CD4-positive, alpha-beta T cell (primary cell): ENCODE measurements at regions not wholly inside any gene's neighbourhood (a gene's known extent, or its start where the extent isn't known, plus 50 kb on each side); places are given as distances from the start of the nearest gene placed in this dataset.

Experiments
- ATAC-seq: fragments of 200-7000 bp; cut with Tn5 transposase; one replicate; pipeline ENCODE4 v1.10.0; 2022; ENCODE audit warnings: mild to moderate bottlenecking; ENCODE audit not compliant: poor library complexity
- CTCF ChIA-PET: fragments of 350-600 bp; sonication (Branson Sonifier 250); formaldehyde crosslinking; loops from one replicate; lab custom pipeline; 2021; ENCODE audit warnings: antibody characterized with exemption, inconsistent platforms; lab: Charles Lee
- POLR2A ChIA-PET: fragments of 350-600 bp; sonication (Branson Sonifier 250); formaldehyde crosslinking; loops from one replicate; lab custom pipeline; 2021; ENCODE audit warnings: antibody characterized with exemption, inconsistent platforms; lab: Charles Lee
- DNase-seq, 14 experiments: peaks; one replicate each; pipeline ENCODE4 v3.0.0-alpha.2; 2013 to 2020; ENCODE audit warnings: mixed read lengths in 2 of 14
- H3K27ac ChIP-seq, 2 donors: one replicate each; pipeline versions ENCODE4 v1.5.1 to v1.7.0; 2013; ENCODE audit warnings: low read length in 2 of 2, low read depth in 1 of 2, mild to moderate bottlenecking in 1 of 2
- H3K27me3 ChIP-seq, 2 experiments: 1 replicate in 1 of 2; 2 replicates in 1 of 2; pipeline versions ENCODE4 v1.6.1 to v1.7.0; 2013; ENCODE audit warnings: low read length in 2 of 2, control low read depth in 1 of 2, mild to moderate bottlenecking in 1 of 2, moderate library complexity in 1 of 2; ENCODE audit not compliant: insufficient read depth in 2 of 2, control insufficient read depth in 1 of 2
- H3K36me3 ChIP-seq: one replicate; pipeline ENCODE4 v1.6.1; 2013; ENCODE audit warnings: low read length, control low read depth; ENCODE audit not compliant: insufficient read depth
- H3K4me1 ChIP-seq: one replicate; pipeline ENCODE4 v1.6.1; 2013; ENCODE audit warnings: low read length, control low read depth; ENCODE audit not compliant: insufficient read depth
- H3K4me3 ChIP-seq: one replicate; pipeline ENCODE4 v1.5.1; 2013; ENCODE audit warnings: mild to moderate bottlenecking, low read length, moderate library complexity
- H3K9me3 ChIP-seq, 2 experiments: 1 replicate in 1 of 2; 2 replicates in 1 of 2; pipeline versions ENCODE4 v1.6.1 to v1.7.0; 2013; ENCODE audit warnings: low read length in 2 of 2, mild to moderate bottlenecking in 2 of 2, control low read depth in 1 of 2, moderate library complexity in 1 of 2; ENCODE audit not compliant: control insufficient read depth in 1 of 2, insufficient read depth in 1 of 2
- H3K27ac Mint-ChIP-seq: one replicate; pipeline ENCODE4 v1.8.0; 2020; ENCODE audit warnings: mixed read lengths
- H3K27me3 Mint-ChIP-seq: one replicate; pipeline ENCODE4 v1.8.0; 2021; ENCODE audit warnings: mixed read lengths
- H3K36me3 Mint-ChIP-seq: one replicate; pipeline ENCODE4 v1.8.0; 2021; ENCODE audit warnings: low read depth, mixed read lengths
- H3K4me1 Mint-ChIP-seq: one replicate; pipeline ENCODE4 v1.8.0; 2021; ENCODE audit warnings: low read depth, mixed read lengths
- H3K4me3 Mint-ChIP-seq: one replicate; pipeline ENCODE4 v1.8.0; 2020; ENCODE audit warnings: mild to moderate bottlenecking, mixed read lengths
- H3K9me3 Mint-ChIP-seq: one replicate; pipeline ENCODE4 v1.8.0; 2020; ENCODE audit warnings: mixed read lengths
- intact Hi-C, 2 experiments: fragments of 100-400 bp; cut with DNase I in 1 of 2; cut with micrococcal nuclease in 1 of 2; formaldehyde crosslinking; loops; one replicate each; pipeline versions ENCODE4 v1.15.1 to v1.9.0; 2023 to 2025; cut with DNase I, micrococcal nuclease
- TF ChIP-seq, protein P1 (sequence below): fragments of 200-600 bp; IDR thresholded peaks from one replicate; pipeline ENCODE4 v1.8.0; 2022; ENCODE audit warnings: antibody characterized with exemption, mild to moderate bottlenecking

DNA sequence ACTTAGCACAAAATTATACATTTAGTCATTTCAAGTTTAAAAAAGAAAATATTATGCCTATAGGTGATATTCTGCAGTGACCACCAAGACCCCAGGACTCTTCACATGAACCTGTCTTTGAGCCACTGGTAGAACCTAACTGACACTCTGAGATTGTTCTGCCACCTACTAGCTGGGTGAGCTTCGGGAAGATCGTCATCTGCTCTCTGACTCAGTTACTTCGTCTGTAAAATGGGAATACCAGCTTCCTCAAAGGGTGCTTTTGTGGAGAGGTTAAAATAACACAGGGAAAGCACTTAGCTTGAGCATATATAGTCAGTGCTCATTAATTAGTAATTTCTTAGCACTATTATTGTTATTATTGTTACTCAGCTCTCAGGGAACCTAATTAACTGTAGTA lies 228.5 kb upstream of the JUN start:
- Histone ChIP-seq H3K4me3 (no peak overlapping the region), H3K9me3 (no peaks in the 10 kb centered on the region), H3K27ac (no peak overlapping the region), H3K36me3 (no peaks in the 10 kb centered on the region), H3K27me3 (no peaks in the 10 kb centered on the region), H3K4me1 (peaks cover 8% of the 10 kb centered on the region)
- intact Hi-C loops = no loop called here
- no peaks in the 10 kb centered on the region for H3K27me3 Mint-ChIP-seq
- H3K4me1 Mint-ChIP-seq = peaks cover 4% of the 10 kb centered on the region
- no peaks in the 10 kb centered on the region for H3K36me3 Mint-ChIP-seq
- ChIA-PET POLR2A (interaction anchor here (0.6 to 0.9 kb wide), 2 partner anchors 229 to 631 kb away, joined by 3 to 4 read pairs; partner anchors contain the start of gene JUN), CTCF (no interaction called here)
- no peak for DNase-seq
- no peaks in the 10 kb centered on the region for H3K9me3 Mint-ChIP-seq
- H3K4me3 Mint-ChIP-seq = no peak overlapping the region
- ATAC-seq = no peak
- H3K27ac Mint-ChIP-seq = no peak overlapping the region
- TF ChIP-seq, protein P1, sequence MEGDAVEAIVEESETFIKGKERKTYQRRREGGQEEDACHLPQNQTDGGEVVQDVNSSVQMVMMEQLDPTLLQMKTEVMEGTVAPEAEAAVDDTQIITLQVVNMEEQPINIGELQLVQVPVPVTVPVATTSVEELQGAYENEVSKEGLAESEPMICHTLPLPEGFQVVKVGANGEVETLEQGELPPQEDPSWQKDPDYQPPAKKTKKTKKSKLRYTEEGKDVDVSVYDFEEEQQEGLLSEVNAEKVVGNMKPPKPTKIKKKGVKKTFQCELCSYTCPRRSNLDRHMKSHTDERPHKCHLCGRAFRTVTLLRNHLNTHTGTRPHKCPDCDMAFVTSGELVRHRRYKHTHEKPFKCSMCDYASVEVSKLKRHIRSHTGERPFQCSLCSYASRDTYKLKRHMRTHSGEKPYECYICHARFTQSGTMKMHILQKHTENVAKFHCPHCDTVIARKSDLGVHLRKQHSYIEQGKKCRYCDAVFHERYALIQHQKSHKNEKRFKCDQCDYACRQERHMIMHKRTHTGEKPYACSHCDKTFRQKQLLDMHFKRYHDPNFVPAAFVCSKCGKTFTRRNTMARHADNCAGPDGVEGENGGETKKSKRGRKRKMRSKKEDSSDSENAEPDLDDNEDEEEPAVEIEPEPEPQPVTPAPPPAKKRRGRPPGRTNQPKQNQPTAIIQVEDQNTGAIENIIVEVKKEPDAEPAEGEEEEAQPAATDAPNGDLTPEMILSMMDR = no peak

DNA sequence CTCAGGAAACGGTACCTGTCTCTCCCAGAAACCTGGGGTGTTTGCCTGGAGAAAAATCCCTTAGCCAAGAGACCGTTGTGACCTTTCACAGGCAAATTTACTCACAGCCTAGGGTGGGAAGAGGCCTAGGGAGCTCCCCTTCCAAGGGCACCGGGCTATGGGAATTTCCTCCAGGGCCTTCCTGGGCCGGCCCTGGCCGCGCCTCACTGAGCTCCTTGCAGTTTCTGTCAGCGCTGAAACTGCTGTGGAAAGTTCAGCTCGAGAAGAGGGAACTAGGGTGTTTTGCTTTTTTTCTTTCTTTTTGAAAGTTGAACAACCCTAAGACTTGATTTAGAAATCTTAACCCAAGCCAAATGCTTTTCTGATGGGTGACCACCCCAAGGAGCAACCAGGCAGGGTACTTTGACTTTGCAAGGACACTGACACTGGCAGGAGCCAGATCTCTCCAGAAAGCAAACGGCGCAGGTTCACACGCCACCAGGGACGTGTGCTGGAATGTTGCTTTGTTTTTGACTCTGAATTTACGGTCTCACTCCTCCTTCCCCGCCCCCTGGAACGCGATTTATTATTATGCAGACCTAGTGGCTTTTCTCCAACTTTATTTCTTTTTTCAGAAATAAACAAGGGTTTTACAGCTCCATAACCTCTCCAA lies 229.6 kb upstream of the JUN start:
- Mint-ChIP-seq H3K4me3 (no peak overlapping the region), H3K36me3 (no peaks in the 10 kb centered on the region), H3K27me3 (no peaks in the 10 kb centered on the region), H3K4me1 (peaks cover 1% of the 10 kb centered on the region), H3K27ac (no peak overlapping the region), H3K9me3 (no peaks in the 10 kb centered on the region)
- POLR2A ChIA-PET = interaction anchor here (0.6 kb wide), 1 partner anchor 630 kb away, joined by 3 read pairs; no protein-coding TSS in a partner anchor
- CTCF ChIA-PET = interaction anchor here (0.5 kb wide), 1 partner anchor 665 kb away, joined by 3 read pairs; no protein-coding TSS in a partner anchor
- ATAC-seq = no peak
- TF ChIP-seq, protein P1 = no peak
- DNase-seq = no peak
- Histone ChIP-seq H3K9me3 (no peaks in the 10 kb centered on the region), H3K4me1 (peaks cover 3% of the 10 kb centered on the region), H3K27me3 (no peaks in the 10 kb centered on the region), H3K4me3 (no peak overlapping the region), H3K36me3 (no peaks in the 10 kb centered on the region), H3K27ac (no peak overlapping the region)
- intact Hi-C loops = no loop called here

DNA sequence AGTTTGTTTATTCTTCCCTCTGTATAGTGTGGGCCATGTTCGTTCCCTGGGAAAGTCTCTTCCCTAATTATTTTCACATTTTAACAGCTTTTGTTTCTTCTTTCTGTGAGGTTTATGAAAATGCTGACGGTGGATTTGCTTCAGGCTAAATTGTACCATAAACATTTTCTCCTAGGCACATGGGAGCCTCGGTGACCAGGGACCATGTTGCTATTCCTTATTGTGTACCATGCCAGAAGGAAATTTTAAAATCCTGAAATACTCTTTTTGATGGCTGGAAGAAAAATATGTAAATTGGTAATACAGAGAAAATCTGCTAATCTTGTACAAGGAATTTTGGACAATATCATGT lies 230.1 kb upstream of the JUN start:
- Mint-ChIP-seq H3K27me3 (no peaks in the 10 kb centered on the region), H3K27ac (no peak overlapping the region), H3K9me3 (no peaks in the 10 kb centered on the region), H3K4me1 (no peaks in the 10 kb centered on the region), H3K36me3 (no peaks in the 10 kb centered on the region), H3K4me3 (no peak overlapping the region)
- Histone ChIP-seq H3K9me3 (no peaks in the 10 kb centered on the region), H3K27me3 (no peaks in the 10 kb centered on the region), H3K4me3 (no peak overlapping the region), H3K4me1 (peaks cover 3% of the 10 kb centered on the region), H3K36me3 (no peaks in the 10 kb centered on the region), H3K27ac (no peak overlapping the region)
- ChIA-PET POLR2A (no interaction called here), CTCF (no interaction called here)
- no peak for DNase-seq
- TF ChIP-seq, protein P1 = no peak
- intact Hi-C loops = no loop called here
- ATAC-seq = no peak
